LNCAP (cell line): ENCODE measurements at regions not wholly inside any gene's neighbourhood (a gene's known extent, or its start where the extent isn't known, plus 50 kb on each side); places are given as distances from the start of the nearest gene placed in this dataset.

Source experiments
- CTCF ChIP-seq: fragments of 450-650 bp; IDR thresholded peaks from 2 replicates; pipeline ENCODE4 v1.5.1; 2017; ENCODE audit warnings: mild to moderate bottlenecking

GRCh38 chr11:60592601-60593000 is 77.4 kb downstream of the MS4A13 start:
- no peak for TF ChIP-seq CTCF

- no peak for TF ChIP-seq CTCF
These were observed 79.9 kb downstream of the MS4A13 start for GRCh38 chr11:60594998-60595642.

- TF ChIP-seq CTCF = no peak
These were observed 91.9 kb upstream of the MS4A8 start for GRCh38 chr11:60607483-60607882.

- no peak for TF ChIP-seq CTCF
These were observed 89.8 kb upstream of the MS4A8 start for GRCh38 chr11:60609632-60610031.

GRCh38 chr11:60610702-60611101 is 88.7 kb upstream of the MS4A8 start:
- TF ChIP-seq CTCF = no peak

- TF ChIP-seq CTCF = no peak
These were observed 83.9 kb upstream of the MS4A8 start for GRCh38 chr11:60615497-60615896.

GRCh38 chr11:60625262-60625661 is 74.2 kb upstream of the MS4A8 start:
- peak; percentile 70 for TF ChIP-seq CTCF

- TF ChIP-seq CTCF = no peak
These were observed 70.0 kb upstream of the MS4A8 start for GRCh38 chr11:60629399-60629798.
